22Rv1 (cell line): ENCODE measurements at regions not wholly inside any gene's neighbourhood (a gene's known extent, or its start where the extent isn't known, plus 50 kb on each side); places are given as distances from the start of the nearest gene placed in this dataset.

Experiments used
- H3K27ac ChIP-seq: fragments of 450-650 bp; 2 replicates; pipeline ENCODE4 v1.5.1; 2017
- ZFX ChIP-seq: fragments of 450-650 bp; IDR thresholded peaks from 2 replicates; pipeline ENCODE4 v1.6.1; 2017; ENCODE audit warnings: antibody characterized with exemption, borderline replicate concordance
- TF ChIP-seq, protein P1 (sequence below): fragments of 450-650 bp; IDR thresholded peaks from 2 replicates; pipeline ENCODE4 v1.5.1; 2017; ENCODE audit warnings: mild to moderate bottlenecking

DNA sequence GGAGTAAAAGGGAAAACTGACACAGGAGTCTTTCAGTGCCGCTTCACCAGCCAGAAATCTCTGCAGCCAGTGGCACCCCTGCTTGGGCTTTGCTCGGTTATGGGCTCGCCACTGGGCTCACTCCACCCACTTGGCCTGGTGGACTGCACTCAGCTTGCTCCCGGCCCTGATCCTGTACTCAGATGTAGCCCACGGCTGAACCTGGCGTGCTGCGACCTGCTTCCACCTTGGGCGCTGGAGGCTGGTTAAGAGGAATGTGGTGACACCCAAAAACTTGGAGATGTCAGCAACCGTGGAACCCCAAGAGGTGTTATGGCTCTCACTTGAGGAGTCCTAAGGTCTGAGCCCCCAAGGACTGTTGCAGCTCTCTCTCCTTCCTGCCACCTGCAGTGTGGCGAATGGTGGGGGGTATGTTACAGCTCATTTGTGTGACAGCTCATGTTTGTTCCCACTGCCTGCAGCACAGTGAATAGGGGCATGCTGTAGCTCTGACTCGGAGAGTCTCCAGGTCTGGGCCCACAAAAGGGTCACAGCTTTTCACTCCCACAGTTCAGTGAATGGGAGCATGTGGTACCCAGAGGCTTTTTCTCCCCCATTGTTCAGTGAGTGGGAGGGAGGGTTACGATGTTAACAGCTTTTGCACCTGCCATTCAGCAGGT, 1124.5 kb upstream of the ATXN8OS start:
- H3K27ac ChIP-seq: no peak overlapping the region
- TF ChIP-seq ZFX: no peak
- TF ChIP-seq, protein P1, sequence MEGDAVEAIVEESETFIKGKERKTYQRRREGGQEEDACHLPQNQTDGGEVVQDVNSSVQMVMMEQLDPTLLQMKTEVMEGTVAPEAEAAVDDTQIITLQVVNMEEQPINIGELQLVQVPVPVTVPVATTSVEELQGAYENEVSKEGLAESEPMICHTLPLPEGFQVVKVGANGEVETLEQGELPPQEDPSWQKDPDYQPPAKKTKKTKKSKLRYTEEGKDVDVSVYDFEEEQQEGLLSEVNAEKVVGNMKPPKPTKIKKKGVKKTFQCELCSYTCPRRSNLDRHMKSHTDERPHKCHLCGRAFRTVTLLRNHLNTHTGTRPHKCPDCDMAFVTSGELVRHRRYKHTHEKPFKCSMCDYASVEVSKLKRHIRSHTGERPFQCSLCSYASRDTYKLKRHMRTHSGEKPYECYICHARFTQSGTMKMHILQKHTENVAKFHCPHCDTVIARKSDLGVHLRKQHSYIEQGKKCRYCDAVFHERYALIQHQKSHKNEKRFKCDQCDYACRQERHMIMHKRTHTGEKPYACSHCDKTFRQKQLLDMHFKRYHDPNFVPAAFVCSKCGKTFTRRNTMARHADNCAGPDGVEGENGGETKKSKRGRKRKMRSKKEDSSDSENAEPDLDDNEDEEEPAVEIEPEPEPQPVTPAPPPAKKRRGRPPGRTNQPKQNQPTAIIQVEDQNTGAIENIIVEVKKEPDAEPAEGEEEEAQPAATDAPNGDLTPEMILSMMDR: no peak

DNA sequence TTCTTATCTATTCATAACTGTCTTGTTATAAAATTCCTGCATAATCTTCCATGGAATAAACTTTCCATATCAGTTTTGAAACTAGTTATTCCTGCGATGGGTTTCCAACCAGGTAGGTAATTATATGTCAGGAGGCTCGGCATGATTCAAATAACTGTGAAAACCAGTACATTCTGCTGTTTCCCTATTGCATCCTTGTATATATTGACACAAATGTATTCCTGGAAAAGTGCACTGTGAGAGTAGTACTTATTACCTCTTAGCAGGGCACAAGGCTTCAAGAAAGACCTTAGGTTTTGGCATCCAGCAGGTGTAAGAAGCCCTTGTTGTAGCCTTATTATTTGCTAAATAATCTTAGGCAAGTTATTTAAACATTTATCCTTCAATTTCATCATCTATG, 1131.3 kb upstream of the ATXN8OS start:
- no peak for TF ChIP-seq ZFX
- TF ChIP-seq, protein P1: no peak
- no peak overlapping the region for H3K27ac ChIP-seq

DNA sequence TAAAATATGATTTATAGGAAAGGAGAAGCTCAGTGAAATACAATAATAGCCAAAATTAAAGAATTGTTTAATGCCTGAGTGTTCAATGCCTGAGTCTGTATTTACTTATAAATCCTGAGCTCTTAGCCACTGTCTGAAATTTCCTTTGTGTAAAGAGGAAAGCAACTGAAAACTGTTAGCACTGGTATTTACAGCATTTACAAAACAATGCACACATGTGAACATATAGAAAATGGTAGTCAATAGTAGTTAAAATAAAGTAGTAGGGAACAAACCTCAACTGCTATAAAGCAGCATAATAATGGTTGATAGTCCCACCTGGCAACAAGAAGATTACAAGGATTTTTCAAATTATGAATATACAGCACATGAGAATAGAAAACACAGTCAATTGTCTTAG, 1137.1 kb upstream of the ATXN8OS start:
- TF ChIP-seq, protein P1: no peak
- no peak for TF ChIP-seq ZFX
- no peak overlapping the region for H3K27ac ChIP-seq

DNA sequence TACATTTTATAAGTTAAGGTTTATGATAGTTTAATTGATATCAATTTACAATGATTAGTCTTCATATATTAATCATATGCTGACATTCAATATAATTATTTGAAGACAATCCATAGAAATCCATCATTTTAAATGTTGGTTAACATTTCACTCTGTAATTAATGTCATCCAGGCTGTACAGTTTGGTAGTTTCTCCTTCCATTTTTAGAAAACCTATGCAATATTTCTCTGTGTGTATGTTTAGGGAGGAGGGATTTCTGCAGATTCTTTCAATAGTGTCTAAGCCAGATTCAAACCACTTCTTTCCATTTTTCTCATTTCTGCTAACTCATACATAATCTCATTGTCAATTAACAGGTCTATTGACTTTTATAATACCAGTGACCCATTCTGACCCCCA, 1159.0 kb upstream of the ATXN8OS start:
- TF ChIP-seq ZFX: no peak
- TF ChIP-seq, protein P1: no peak
- H3K27ac ChIP-seq: no peak overlapping the region

DNA sequence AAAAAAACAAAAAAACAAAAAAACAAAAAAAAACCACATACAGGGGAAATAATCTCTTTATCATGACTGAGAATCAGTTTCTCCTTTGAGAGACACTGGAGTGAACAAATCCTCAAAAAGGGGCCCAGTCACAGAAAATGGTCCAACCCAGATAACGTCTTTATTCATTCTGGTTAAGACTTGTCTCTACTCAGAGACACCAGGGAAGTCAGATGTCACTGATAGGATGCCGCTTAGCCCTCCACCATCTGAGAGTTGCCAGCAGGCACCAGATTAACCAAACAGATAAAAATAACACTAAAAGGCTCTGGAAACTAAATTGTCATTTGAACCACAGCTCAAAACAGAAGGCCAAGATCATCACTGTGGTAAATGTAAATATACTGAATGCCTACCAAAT, 1163.4 kb upstream of the ATXN8OS start:
- no peak for TF ChIP-seq ZFX
- TF ChIP-seq, protein P1: no peak
- H3K27ac ChIP-seq: no peak overlapping the region

DNA sequence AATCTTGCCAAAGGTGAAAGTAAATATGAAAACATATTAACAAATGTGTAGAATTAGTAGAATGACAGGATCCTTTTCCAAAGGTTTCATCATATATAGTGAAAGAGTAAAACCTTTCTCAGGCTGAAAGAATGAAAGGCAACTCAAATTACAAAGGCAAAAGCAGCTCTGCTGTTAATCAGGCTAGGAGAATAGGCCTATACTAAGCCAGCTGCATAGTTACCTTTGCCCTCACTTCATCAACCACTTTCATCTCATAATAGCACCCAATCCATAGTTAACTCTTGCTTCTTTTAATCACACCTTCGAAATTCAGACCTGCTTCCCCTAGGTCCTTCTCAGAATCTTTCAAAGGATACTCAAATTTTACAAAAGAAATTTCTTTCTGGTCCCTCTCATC, 1167.6 kb upstream of the ATXN8OS start:
- TF ChIP-seq, protein P1: no peak
- TF ChIP-seq ZFX: no peak

DNA sequence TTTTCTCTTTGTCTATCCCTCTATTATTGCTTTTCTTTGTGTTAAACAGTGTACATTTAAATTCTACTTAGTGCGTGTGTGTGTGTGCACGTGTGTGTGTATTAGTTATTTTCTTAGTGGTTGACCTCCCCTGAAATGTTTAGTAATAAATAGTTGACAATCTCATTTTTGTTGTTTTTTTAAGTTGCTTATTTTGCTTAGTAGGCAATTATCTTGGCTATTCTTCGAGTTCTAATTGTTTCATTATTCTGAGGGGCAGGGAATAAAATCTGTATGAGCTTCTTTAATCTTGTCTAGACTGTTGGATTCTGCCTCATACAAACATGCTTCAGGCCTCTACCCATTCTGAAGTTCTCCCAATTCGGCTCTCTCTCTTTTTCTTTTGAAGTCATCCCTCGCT, 1169.0 kb upstream of the ATXN8OS start:
- no peak for TF ChIP-seq ZFX
- TF ChIP-seq, protein P1: no peak
- H3K27ac ChIP-seq: no peak overlapping the region

More for the DNA sequence above, 1167.6 kb upstream of the ATXN8OS start:
- H3K27ac ChIP-seq: no peak overlapping the region
